ENCODE measurements at regions not wholly inside any gene's neighbourhood (a gene's known extent, or its start where the extent isn't known, plus 50 kb on each side); places are given as distances from the start of the nearest gene placed in this dataset.

DNA sequence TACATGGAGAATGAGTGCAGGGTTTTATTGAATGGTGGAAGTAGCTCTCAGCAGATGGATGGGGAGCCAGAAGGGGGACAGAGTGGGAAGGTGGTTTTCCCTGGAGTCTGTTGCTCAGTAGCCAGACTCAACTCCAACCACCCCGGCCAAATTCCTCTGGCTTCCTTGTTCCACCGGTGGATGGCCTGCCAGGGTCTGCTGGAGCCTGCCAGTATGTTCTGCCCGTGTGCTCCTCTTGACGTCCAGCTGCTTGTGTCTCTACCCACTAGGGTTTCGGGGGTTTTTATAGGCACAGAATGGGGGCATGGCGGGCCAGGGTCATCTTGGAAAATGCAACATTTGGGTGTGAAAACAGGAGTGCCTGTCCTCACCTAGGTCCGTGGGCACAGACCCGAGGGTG is 51.4 kb upstream of the KLF9 start:
- Histone ChIP-seq H3K4me1 (peaks cover 4 to 36% of the 10 kb centered on the region in 2 donors), H3K27me3 (no peaks in the 10 kb centered on the region), H3K9me3 (no peaks in the 10 kb centered on the region), H3K36me3 (no peaks in the 10 kb centered on the region), H3K4me3 (no peak overlapping the region), H3K27ac (no peak overlapping the region)
- TF ChIP-seq, protein P1, sequence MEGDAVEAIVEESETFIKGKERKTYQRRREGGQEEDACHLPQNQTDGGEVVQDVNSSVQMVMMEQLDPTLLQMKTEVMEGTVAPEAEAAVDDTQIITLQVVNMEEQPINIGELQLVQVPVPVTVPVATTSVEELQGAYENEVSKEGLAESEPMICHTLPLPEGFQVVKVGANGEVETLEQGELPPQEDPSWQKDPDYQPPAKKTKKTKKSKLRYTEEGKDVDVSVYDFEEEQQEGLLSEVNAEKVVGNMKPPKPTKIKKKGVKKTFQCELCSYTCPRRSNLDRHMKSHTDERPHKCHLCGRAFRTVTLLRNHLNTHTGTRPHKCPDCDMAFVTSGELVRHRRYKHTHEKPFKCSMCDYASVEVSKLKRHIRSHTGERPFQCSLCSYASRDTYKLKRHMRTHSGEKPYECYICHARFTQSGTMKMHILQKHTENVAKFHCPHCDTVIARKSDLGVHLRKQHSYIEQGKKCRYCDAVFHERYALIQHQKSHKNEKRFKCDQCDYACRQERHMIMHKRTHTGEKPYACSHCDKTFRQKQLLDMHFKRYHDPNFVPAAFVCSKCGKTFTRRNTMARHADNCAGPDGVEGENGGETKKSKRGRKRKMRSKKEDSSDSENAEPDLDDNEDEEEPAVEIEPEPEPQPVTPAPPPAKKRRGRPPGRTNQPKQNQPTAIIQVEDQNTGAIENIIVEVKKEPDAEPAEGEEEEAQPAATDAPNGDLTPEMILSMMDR (IDR thresholded peaks at IDR 0.05), result no peak
- ATAC-seq (no peak), DNase-seq (no peak)
- intact Hi-C loops (cut with DNase I), result no loop called here

DNA sequence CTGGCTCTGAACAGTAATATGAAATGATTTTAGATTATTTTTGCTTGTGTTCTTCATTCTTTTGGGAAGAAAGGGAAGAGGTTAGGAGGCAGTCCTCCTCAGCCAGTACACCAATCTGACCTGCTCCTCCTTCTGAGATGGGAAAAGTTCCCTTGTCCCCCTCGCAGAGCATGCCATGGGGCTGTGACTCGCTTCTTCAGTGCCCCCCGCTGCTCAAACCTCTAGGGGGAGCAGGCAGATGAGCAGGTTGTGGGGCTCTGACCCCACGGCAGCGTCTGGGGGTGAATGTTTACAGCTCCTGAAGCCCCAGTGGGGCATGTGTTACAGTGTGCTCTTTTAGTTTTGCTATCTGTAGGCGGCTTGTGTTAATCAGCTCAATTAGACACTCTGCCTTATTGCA is 50.9 kb upstream of the KLF9 start:
- intact Hi-C loops (cut with DNase I), result no loop called here
- Histone ChIP-seq H3K27me3 (no peaks in the 10 kb centered on the region), H3K27ac (no peak overlapping the region), H3K4me3 (no peak overlapping the region), H3K4me1 (peaks cover 4 to 31% of the 10 kb centered on the region in 2 donors), H3K9me3 (no peaks in the 10 kb centered on the region), H3K36me3 (no peaks in the 10 kb centered on the region)
- TF ChIP-seq, protein P1 (IDR thresholded peaks at IDR 0.05), result no peak
- no peak for DNase-seq
- ATAC-seq, result no peak

Measured in left lung (tissue), 4 donors.